ENCODE measurements at regions not wholly inside any gene's neighbourhood (a gene's known extent, or its start where the extent isn't known, plus 50 kb on each side); places are given as distances from the start of the nearest gene placed in this dataset.

DNA sequence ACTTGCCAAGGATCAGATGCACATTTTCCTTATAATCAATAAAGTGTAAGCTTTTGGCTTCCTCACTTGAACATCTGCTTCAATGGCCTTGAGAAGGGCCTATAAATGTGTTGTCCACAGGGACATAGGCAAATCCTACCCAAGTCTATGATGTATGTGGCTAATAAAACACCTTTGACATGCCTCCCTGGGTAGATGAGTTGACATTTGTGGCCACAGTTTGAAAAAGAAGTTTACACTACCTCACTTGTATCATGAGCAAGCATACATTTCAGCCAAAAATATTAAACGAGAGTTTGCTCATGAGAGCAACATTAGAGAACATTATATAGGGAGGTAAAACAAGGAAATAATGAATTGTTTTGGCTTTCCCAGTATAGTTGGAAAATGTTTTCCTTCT lies 1067.7 kb downstream of the C4orf33 start:
- Histone ChIP-seq H3K56ac (ENCODE audit: extremely low read depth, insufficient read depth, low read length) (no peak overlapping the region), H4K91ac (ENCODE audit: insufficient read depth, low read depth, low read length) (no peak overlapping the region), H2AK9ac (replicated peaks; ENCODE audit: low read depth, low read length, poor library complexity) (no peak overlapping the region), H2BK20ac (ENCODE audit: low read depth, low read length) (no peak overlapping the region), H3K79me1 (ENCODE audit: low read depth in 1 of 2, low read length in 2 of 2) (no peaks in the 10 kb centered on the region), H3K9me3 (ENCODE audit: control insufficient read depth, insufficient read depth, low read length) (no peaks in the 10 kb centered on the region), H3K4me2 (ENCODE audit: low read depth, low read length) (no peak overlapping the region), H3K27me3 (ENCODE audit: control insufficient read depth, insufficient read depth, low read length) (no peaks in the 10 kb centered on the region), H3K4me3 (ENCODE audit: insufficient read depth, low read depth, low read length) (no peak overlapping the region), H2BK120ac (ENCODE audit: low read depth, low read length) (no peak overlapping the region), H4K8ac (ENCODE audit: low read depth in 2 of 2, low read length in 2 of 2) (no peak overlapping the region), H3K36me3 (ENCODE audit: control insufficient read depth, insufficient read depth, low read length) (no peaks in the 10 kb centered on the region), H3K9me1 (ENCODE audit: insufficient read depth, low read length) (no peaks in the 10 kb centered on the region), H3K23ac (ENCODE audit: low read depth, low read length) (no peak overlapping the region), H2AK5ac (ENCODE audit: low read depth, low read length) (no peak overlapping the region), H3K27ac (ENCODE audit: insufficient read depth, low read length) (no peak overlapping the region), H3K18ac (ENCODE audit: low read depth, low read length) (no peak overlapping the region), H4K5ac (ENCODE audit: low read depth, low read length) (no peak overlapping the region), H2BK15ac (ENCODE audit: low read depth, low read length) (no peak overlapping the region), H2BK5ac (ENCODE audit: low read depth, low read length, poor library complexity, severe bottlenecking) (no peak overlapping the region), H3K4ac (ENCODE audit: low read depth, low read length) (no peak overlapping the region), H2AFZ (replicated peaks; ENCODE audit: low read length, poor library complexity) (no peak overlapping the region), H3K4me1 (ENCODE audit: control insufficient read depth, insufficient read depth, low read length) (no peaks in the 10 kb centered on the region), H3K9ac (ENCODE audit: low read depth, low read length) (no peak overlapping the region), H3K14ac (replicated peaks; ENCODE audit: low read depth, low read length) (no peak overlapping the region), H4K20me1 (ENCODE audit: insufficient read depth, low read length) (no peaks in the 10 kb centered on the region)
- DNase-seq, result no peak
- ATAC-seq (ENCODE audit: low read depth), result no peak
- WGBS, 2 experiments (ENCODE audit: extremely low coverage in 2 of 2, insufficient read length in 1 of 2), result no CpG with 5 or more reads among the region's 1 CpG
- dilution Hi-C loops (cut with HindIII; ENCODE audit: low sequenced_read_pairs, unreplicated experiment), result no loop called here
- in situ Hi-C loops (cut with MboI; ENCODE audit: low sequenced_read_pairs), result no loop called here
- POLR2A ChIA-PET (ENCODE audit: unreplicated experiment), result no interaction called here
- CTCF ChIA-PET, result no interaction called here
- TF ChIP-seq CEBPB (IDR thresholded peaks at IDR 0.05; ENCODE audit: low read depth, low read length) (no peak), RCOR1 (IDR thresholded peaks at IDR 0.05; ENCODE audit: insufficient replicate concordance, low read length) (no peak), FOS (IDR thresholded peaks at IDR 0.05; ENCODE audit: low read depth, low read length) (no peak), MAZ (IDR thresholded peaks at IDR 0.05; ENCODE audit: borderline replicate concordance, low read depth, low read length) (no peak), MXI1 (IDR thresholded peaks at IDR 0.05; ENCODE audit: borderline replicate concordance, low read depth, low read length) (no peak), SMC3 (IDR thresholded peaks at IDR 0.05; ENCODE audit: low read depth, low read length) (no peak), BHLHE40 (IDR thresholded peaks at IDR 0.05; ENCODE audit: low read depth, low read length) (no peak), ELK1 (IDR thresholded peaks at IDR 0.05; ENCODE audit: borderline replicate concordance, low read depth, low read length) (no peak), NFE2L2 (IDR thresholded peaks at IDR 0.05; ENCODE audit: low read depth, low read length) (no peak), CHD1 (IDR thresholded peaks at IDR 0.05; ENCODE audit: low read depth, low read length) (no peak), RAD21 (IDR thresholded peaks at IDR 0.05; ENCODE audit: low read length) (no peak), POLR2A (IDR thresholded peaks at IDR 0.05; ENCODE audit: low read depth, low read length) (no peak)
- TF ChIP-seq, protein P1, sequence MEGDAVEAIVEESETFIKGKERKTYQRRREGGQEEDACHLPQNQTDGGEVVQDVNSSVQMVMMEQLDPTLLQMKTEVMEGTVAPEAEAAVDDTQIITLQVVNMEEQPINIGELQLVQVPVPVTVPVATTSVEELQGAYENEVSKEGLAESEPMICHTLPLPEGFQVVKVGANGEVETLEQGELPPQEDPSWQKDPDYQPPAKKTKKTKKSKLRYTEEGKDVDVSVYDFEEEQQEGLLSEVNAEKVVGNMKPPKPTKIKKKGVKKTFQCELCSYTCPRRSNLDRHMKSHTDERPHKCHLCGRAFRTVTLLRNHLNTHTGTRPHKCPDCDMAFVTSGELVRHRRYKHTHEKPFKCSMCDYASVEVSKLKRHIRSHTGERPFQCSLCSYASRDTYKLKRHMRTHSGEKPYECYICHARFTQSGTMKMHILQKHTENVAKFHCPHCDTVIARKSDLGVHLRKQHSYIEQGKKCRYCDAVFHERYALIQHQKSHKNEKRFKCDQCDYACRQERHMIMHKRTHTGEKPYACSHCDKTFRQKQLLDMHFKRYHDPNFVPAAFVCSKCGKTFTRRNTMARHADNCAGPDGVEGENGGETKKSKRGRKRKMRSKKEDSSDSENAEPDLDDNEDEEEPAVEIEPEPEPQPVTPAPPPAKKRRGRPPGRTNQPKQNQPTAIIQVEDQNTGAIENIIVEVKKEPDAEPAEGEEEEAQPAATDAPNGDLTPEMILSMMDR (conservative IDR thresholded peaks at IDR 0.05; ENCODE audit: low read depth, low read length), result no peak
- intact Hi-C loops (cut with micrococcal nuclease), result no loop called here
- no TSS peak for BruUV-seq (replicated peaks)

All from IMR-90 (cell line).